Testis (tissue), 2 donors: ENCODE measurements at regions not wholly inside any gene's neighbourhood (a gene's known extent, or its start where the extent isn't known, plus 50 kb on each side); places are given as distances from the start of the nearest gene placed in this dataset.

ENCODE experiments used
- DNase-seq: peaks from one replicate; pipeline ENCODE4 v3.0.0-alpha.2; 2019
- H3K27ac ChIP-seq, 2 donors: fragments of 200-600 bp; sonication (generic); one replicate each; pipeline ENCODE4 v1.5.1; 2019
- H3K27me3 ChIP-seq: fragments of 200-600 bp; sonication (generic); one replicate; pipeline ENCODE4 v1.5.1; 2019
- H3K36me3 ChIP-seq: fragments of 200-600 bp; sonication (generic); one replicate; pipeline ENCODE4 v1.5.1; 2017; ENCODE audit warnings: low read depth; ENCODE audit errors: missing control alignments
- H3K4me1 ChIP-seq: fragments of 200-600 bp; sonication (generic); one replicate; pipeline ENCODE4 v1.5.1; 2019
- H3K4me3 ChIP-seq, 2 donors: fragments of 200-600 bp; sonication (generic); one replicate each; pipeline ENCODE4 v1.5.1; 2017 to 2019
- H3K9me3 ChIP-seq: fragments of 200-600 bp; sonication (generic); one replicate; pipeline ENCODE4 v1.5.1; 2017
- POLR2A ChIP-seq: fragments of 450-650 bp; IDR thresholded peaks from one replicate; pipeline ENCODE4 v1.6.1; 2017; ENCODE audit warnings: antibody characterized with exemption, mild to moderate bottlenecking, moderate library complexity
- WGBS, 2 donors: methylation state at CpG; one replicate each; pipeline ENCODE4 v1.1.5; 2018; 5-methylcytosine and 5-hydroxymethylcytosine counted together
- intact Hi-C: fragments of 100-400 bp; cut with DNase I; formaldehyde crosslinking; loops from one replicate; pipeline ENCODE4 v1.15.1; 2023; ENCODE audit warnings: low total_unique reads
- TF ChIP-seq, protein P1 (sequence below), 3 experiments: fragments of 450-650 bp in 2 of 3; fragments of 200-600 bp in 1 of 3; sonication (generic) in 1 of 3; IDR thresholded peaks; one replicate each; pipeline ENCODE4 v1.5.1; 2016 to 2019; ENCODE audit warnings: antibody characterized with exemption in 3 of 3, mild to moderate bottlenecking in 2 of 3, moderate library complexity in 1 of 3

DNA sequence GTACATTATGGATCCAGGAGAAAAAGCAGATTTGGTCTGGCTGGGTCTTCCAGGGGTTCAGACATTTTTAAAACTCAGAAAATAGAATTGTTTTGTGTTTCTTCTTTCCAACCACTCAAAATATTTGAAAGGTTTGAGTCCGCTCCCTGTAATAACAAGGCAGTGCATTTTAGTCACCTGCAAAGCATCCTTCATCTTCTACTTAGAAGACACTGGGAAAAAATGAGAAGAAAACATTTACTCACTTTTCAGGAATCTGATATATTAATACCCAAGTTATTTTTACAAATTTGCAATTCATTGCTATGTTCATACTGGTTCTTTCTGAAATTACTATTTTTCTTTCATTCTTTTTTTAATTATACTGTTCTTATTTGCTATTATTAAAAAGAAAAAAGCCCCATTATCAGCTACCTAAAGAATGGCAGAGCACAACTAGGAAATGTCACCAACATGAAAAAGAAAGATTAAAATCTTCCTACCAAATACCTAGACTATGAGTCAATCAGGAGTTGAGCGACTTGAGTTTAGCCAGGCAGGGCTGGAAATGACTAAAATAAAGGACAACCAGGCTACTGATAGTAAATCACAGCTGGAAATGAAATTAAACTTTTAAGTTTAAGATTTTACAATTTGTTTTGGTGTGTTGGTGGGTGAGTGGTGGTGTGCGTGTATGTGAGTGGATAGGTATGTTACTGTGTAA, 280.3 kb upstream of the THBS1 start:
- H3K27me3 ChIP-seq = no peaks in the 10 kb centered on the region
- no peak overlapping the region for H3K27ac ChIP-seq
- no peak for DNase-seq
- no peak overlapping the region for H3K4me3 ChIP-seq
- TF ChIP-seq, protein P1, sequence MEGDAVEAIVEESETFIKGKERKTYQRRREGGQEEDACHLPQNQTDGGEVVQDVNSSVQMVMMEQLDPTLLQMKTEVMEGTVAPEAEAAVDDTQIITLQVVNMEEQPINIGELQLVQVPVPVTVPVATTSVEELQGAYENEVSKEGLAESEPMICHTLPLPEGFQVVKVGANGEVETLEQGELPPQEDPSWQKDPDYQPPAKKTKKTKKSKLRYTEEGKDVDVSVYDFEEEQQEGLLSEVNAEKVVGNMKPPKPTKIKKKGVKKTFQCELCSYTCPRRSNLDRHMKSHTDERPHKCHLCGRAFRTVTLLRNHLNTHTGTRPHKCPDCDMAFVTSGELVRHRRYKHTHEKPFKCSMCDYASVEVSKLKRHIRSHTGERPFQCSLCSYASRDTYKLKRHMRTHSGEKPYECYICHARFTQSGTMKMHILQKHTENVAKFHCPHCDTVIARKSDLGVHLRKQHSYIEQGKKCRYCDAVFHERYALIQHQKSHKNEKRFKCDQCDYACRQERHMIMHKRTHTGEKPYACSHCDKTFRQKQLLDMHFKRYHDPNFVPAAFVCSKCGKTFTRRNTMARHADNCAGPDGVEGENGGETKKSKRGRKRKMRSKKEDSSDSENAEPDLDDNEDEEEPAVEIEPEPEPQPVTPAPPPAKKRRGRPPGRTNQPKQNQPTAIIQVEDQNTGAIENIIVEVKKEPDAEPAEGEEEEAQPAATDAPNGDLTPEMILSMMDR (IDR thresholded peaks at IDR 0.05) = no peak
- no peak for TF ChIP-seq POLR2A
- intact Hi-C loops = no loop called here
- no peaks in the 10 kb centered on the region for H3K9me3 ChIP-seq
- WGBS, 2 donors = 94 to 95% methylated on average over 3 of the region's 3 CpGs
- H3K4me1 ChIP-seq = no peaks in the 10 kb centered on the region
- no peaks in the 10 kb centered on the region for H3K36me3 ChIP-seq

DNA sequence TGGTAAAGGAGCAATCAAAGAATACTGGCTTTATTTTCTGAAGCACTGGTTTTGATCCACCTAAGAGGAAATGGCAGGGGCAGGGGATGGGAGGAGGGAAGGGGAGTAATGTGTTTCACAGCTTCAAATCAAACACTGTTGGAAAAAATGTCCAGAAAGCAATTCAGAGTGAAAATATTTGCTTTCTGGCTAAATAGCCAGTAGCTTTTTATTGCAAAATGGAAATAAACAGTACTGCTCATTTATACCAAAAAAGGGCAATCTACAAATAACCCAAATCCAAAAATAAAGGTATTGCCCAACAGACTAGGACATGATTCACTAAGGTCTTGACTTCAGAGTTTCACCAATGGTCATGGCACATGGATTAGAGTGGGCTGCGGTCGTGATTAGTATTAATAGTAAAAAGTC, 279.3 kb upstream of the THBS1 start:
- DNase-seq = no peak
- no peak for TF ChIP-seq POLR2A
- TF ChIP-seq, protein P1 (IDR thresholded peaks at IDR 0.05) = no peak
- Histone ChIP-seq H3K4me3 (no peak overlapping the region), H3K36me3 (no peaks in the 10 kb centered on the region), H3K27ac (no peak overlapping the region), H3K4me1 (no peaks in the 10 kb centered on the region), H3K9me3 (no peaks in the 10 kb centered on the region), H3K27me3 (no peaks in the 10 kb centered on the region)
- 92 to 98% methylated on average over 2 of the region's 2 CpGs for WGBS, 2 donors
- intact Hi-C loops = no loop called here

DNA sequence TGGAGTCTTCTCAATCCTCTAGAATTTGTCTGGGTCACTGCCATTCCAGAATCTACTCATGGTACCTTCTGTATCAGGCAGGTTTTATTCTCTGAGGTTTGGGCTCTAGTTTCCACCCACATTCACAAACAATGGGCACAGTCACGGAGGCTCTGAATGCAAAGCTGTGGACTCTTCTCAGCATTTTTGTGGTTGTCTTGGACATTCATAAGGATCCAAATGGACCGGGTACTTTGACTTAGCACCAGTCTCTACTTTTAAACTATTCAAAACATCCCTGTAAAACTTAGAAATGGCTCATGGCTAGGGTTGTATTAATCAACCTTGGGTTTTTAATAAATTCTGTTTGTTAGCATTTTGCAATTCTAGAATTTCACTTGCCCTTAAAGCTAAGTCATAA, 277.9 kb upstream of the THBS1 start:
- Histone ChIP-seq H3K9me3 (no peaks in the 10 kb centered on the region), H3K4me1 (no peaks in the 10 kb centered on the region), H3K27me3 (no peaks in the 10 kb centered on the region), H3K36me3 (no peaks in the 10 kb centered on the region), H3K4me3 (no peak overlapping the region), H3K27ac (no peak overlapping the region)
- TF ChIP-seq, protein P1 (IDR thresholded peaks at IDR 0.05) = no peak
- no peak for TF ChIP-seq POLR2A
- WGBS, 2 donors = 69 to 71% methylated on average over 2 of the region's 2 CpGs
- DNase-seq = no peak
- intact Hi-C loops = no loop called here

DNA sequence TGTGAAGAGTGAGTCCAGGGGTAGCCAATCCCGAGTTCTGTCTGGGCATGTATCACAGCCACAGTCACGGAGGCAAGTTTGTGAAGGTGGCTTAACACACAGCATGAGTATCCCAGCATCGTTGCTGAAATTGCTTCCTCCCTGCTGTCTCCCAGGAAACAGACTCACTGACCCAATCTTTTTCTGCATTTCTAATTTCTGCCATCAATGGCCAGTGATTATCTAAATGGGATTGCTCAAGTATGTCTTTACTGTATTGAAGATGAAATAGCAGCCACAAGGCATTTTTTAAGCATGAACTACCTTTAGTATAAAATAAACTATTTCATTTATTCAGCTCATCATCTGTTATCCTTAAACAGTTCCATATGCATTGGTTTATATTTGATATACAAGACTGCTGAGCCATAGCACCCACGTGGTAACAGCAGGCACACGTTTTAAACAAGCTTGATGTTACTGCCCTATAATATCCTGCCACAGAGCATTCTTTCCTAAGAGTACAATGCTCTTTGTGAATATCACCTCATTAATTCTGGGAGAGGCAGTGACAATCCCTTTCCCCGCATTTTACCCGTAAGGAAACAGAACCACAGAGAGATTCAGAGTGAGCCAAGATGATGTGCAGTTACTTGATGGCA, 276.6 kb upstream of the THBS1 start:
- H3K27ac ChIP-seq = no peak overlapping the region

More for the DNA sequence above, 276.6 kb upstream of the THBS1 start:
- no peaks in the 10 kb centered on the region for H3K27me3 ChIP-seq
- H3K36me3 ChIP-seq = no peaks in the 10 kb centered on the region
- no peak overlapping the region for H3K4me3 ChIP-seq
- H3K4me1 ChIP-seq = no peaks in the 10 kb centered on the region
- intact Hi-C loops = no loop called here
- no peaks in the 10 kb centered on the region for H3K9me3 ChIP-seq
- 60 to 77% methylated on average over 5 to 7 of the region's 7 CpGs for WGBS, 2 donors
- TF ChIP-seq POLR2A = no peak
- TF ChIP-seq, protein P1 (IDR thresholded peaks at IDR 0.05) = no peak
- no peak for DNase-seq
